NCI-H748 (cell line): ENCODE measurements at regions not wholly inside any gene's neighbourhood (a gene's known extent, or its start where the extent isn't known, plus 50 kb on each side); places are given as distances from the start of the nearest gene placed in this dataset.
A peak's percentile ranks its signal among the peaks of the same experiment; 100 is the strongest.
"Not testable (repeated sequence)": the region's sequence is repeated elsewhere in the genome, so short reads cannot be mapped to it uniquely, and the experiment has no call there.

ENCODE experiments used
- DNase-seq: peaks from one replicate; lab custom pipeline; 2025; ENCODE audit not compliant: unreplicated experiment; lab: John Stamatoyannopoulos, UW

GRCh38 chr6:144394210-144394609 lies 109.1 kb downstream of the UTRN start:
- no peak for DNase-seq

- DNase-seq: no peak
These were observed 109.9 kb downstream of the UTRN start for GRCh38 chr6:144395014-144395413.

- no peak for DNase-seq
These were observed 110.7 kb downstream of the UTRN start for GRCh38 chr6:144395826-144396225.

GRCh38 chr6:144397141-144397540 lies 112.0 kb downstream of the UTRN start:
- no peak for DNase-seq

- DNase-seq: no peak
These were observed 115.2 kb downstream of the UTRN start for GRCh38 chr6:144400321-144400720.

GRCh38 chr6:144401736-144402733 lies 116.9 kb downstream of the UTRN start:
- no peak for DNase-seq

- DNase-seq: no peak
These were observed 117.6 kb downstream of the UTRN start for GRCh38 chr6:144402750-144403149.

- no peak for DNase-seq
These were observed 120.0 kb downstream of the UTRN start for GRCh38 chr6:144405163-144405562.

- no peak for DNase-seq
These were observed 121.7 kb downstream of the UTRN start for GRCh38 chr6:144406796-144407195.

GRCh38 chr6:144408161-144408560 lies 123.0 kb downstream of the UTRN start:
- no peak for DNase-seq

GRCh38 chr6:144410059-144410458 lies 124.9 kb downstream of the UTRN start:
- peak; percentile 7 for DNase-seq

GRCh38 chr6:144410574-144410973 lies 125.4 kb downstream of the UTRN start:
- DNase-seq: not testable (repeated sequence)

- DNase-seq: no peak
These were observed 126.5 kb downstream of the UTRN start for GRCh38 chr6:144411531-144412165.

- no peak for DNase-seq
These were observed 128.3 kb downstream of the UTRN start for GRCh38 chr6:144413418-144413817.

GRCh38 chr6:144415014-144415413 lies 129.9 kb downstream of the UTRN start:
- peak; percentile 61 for DNase-seq

GRCh38 chr6:144415835-144416237 lies 130.7 kb downstream of the UTRN start:
- DNase-seq: no peak

GRCh38 chr6:144416244-144416643 lies 131.1 kb downstream of the UTRN start:
- no peak for DNase-seq

- no peak for DNase-seq
These were observed 131.6 kb downstream of the UTRN start for GRCh38 chr6:144416773-144417172.

GRCh38 chr6:144417681-144418080 lies 132.5 kb downstream of the UTRN start:
- DNase-seq: peak; percentile 29

- DNase-seq: no peak
These were observed 133.9 kb downstream of the UTRN start for GRCh38 chr6:144418959-144419545.

- no peak for DNase-seq
These were observed 138.0 kb downstream of the UTRN start for GRCh38 chr6:144423167-144423566.

- no peak for DNase-seq
These were observed 144.6 kb downstream of the UTRN start for GRCh38 chr6:144429753-144430152.
